WTC11 (cell line): ENCODE measurements at regions not wholly inside any gene's neighbourhood (a gene's known extent, or its start where the extent isn't known, plus 50 kb on each side); places are given as distances from the start of the nearest gene placed in this dataset.

Source experiments
- CTCF ChIP-seq: fragments of 200-600 bp; IDR thresholded peaks from 2 replicates; pipeline ENCODE4 v1.8.0; 2022; ENCODE audit warnings: antibody characterized with exemption
- JAZF1 ChIP-seq: fragments of 250-450 bp; sonication (Bioruptor Pico); IDR thresholded peaks from 2 replicates; pipeline ENCODE4 v1.9.0; 2021; ENCODE audit warnings: moderate library complexity, mild to moderate bottlenecking, inconsistent platforms
- RELA ChIP-seq: sonication (generic); formaldehyde crosslinking; IDR thresholded peaks from 2 replicates; pipeline ENCODE4 v1.8.1; 2022; ENCODE audit warnings: missing genetic modification reagents, mild to moderate bottlenecking, borderline replicate concordance
- ZNF317 ChIP-seq: sonication (generic); formaldehyde crosslinking; IDR thresholded peaks from 2 replicates; pipeline ENCODE4 v1.8.1; 2023; ENCODE audit warnings: low read depth, mild to moderate bottlenecking, moderate library complexity, missing genetic modification reagents, borderline replicate concordance
- TF ChIP-seq, protein P1 (sequence below): sonication (generic); formaldehyde crosslinking; conservative IDR thresholded peaks from 2 replicates; pipeline ENCODE4 v1.8.1; 2023; ENCODE audit warnings: mild to moderate bottlenecking, low read depth, missing genetic modification reagents, moderate library complexity

- TF ChIP-seq CTCF (no peak), RELA (CRISPR knock-in tag) (no peak), JAZF1 (CRISPR knock-in tag) (no peak), ZNF317 (no peak)
- TF ChIP-seq, protein P1, sequence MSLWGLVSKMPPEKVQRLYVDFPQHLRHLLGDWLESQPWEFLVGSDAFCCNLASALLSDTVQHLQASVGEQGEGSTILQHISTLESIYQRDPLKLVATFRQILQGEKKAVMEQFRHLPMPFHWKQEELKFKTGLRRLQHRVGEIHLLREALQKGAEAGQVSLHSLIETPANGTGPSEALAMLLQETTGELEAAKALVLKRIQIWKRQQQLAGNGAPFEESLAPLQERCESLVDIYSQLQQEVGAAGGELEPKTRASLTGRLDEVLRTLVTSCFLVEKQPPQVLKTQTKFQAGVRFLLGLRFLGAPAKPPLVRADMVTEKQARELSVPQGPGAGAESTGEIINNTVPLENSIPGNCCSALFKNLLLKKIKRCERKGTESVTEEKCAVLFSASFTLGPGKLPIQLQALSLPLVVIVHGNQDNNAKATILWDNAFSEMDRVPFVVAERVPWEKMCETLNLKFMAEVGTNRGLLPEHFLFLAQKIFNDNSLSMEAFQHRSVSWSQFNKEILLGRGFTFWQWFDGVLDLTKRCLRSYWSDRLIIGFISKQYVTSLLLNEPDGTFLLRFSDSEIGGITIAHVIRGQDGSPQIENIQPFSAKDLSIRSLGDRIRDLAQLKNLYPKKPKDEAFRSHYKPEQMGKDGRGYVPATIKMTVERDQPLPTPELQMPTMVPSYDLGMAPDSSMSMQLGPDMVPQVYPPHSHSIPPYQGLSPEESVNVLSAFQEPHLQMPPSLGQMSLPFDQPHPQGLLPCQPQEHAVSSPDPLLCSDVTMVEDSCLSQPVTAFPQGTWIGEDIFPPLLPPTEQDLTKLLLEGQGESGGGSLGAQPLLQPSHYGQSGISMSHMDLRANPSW (CRISPR knock-in tag) = no peak
These were observed 670.8 kb downstream of the ACTL7B start for GRCh38 chr9:108184941-108185340.
